ENCODE measurements at regions not wholly inside any gene's neighbourhood (a gene's known extent, or its start where the extent isn't known, plus 50 kb on each side); places are given as distances from the start of the nearest gene placed in this dataset.

- no peak for TF ChIP-seq CTCF (conservative IDR thresholded peaks at IDR 0.05; ENCODE audit: low read length)
- TF ChIP-seq EZH2phosphoT487 (IDR thresholded peaks at IDR 0.05; ENCODE audit: borderline replicate concordance), result no peak
Measured at GRCh38 chr14:30223966-30224365, 296.3 kb upstream of the PRKD1 start.

Measured in Loucy (cell line).